Caco-2 (cell line): ENCODE measurements at regions not wholly inside any gene's neighbourhood (a gene's known extent, or its start where the extent isn't known, plus 50 kb on each side); places are given as distances from the start of the nearest gene placed in this dataset.

Experiments
- BruUV-seq: library from RNA; stranded (reverse); fragments of 400-500 nt; replicated peaks from 2 replicates; lab custom pipeline; 2021; lab: Mats Ljungman, UMichigan
- CTCF ChIA-PET: fragments of 300-600 bp; sonication (Branson Sonifier 250); formaldehyde crosslinking; loops from one replicate; lab custom pipeline; 2022; ENCODE audit warnings: antibody characterized with exemption; lab: Charles Lee
- POLR2A ChIA-PET: fragments of 300-600 bp; sonication (Branson Sonifier 250); formaldehyde crosslinking; loops from one replicate; lab custom pipeline; 2022; ENCODE audit warnings: antibody characterized with exemption; lab: Charles Lee
- DNase-seq, 2 experiments: peaks; one replicate each; pipeline versions ENCODE4 v3.0.0 to v3.0.0-alpha.2; 2020 to 2022
- H3K27me3 ChIP-seq: replicated peaks from 2 replicates; pipeline ENCODE4 v1.6.0; 2011; ENCODE audit warnings: low read length; ENCODE audit not compliant: control insufficient read depth, insufficient read depth
- H3K36me3 ChIP-seq: 2 replicates; pipeline ENCODE4 v1.5.1; 2011; ENCODE audit warnings: low read length; ENCODE audit not compliant: control insufficient read depth, insufficient read depth
- H3K4me1 ChIP-seq: fragments of 250-450 bp; sonication (Bioruptor Pico); 2 replicates; pipeline ENCODE4 v1.5.1; 2020; ENCODE audit warnings: mild to moderate bottlenecking
- H3K4me3 ChIP-seq: 2 replicates; pipeline ENCODE4 v1.5.1; 2011; ENCODE audit warnings: low read depth, mild to moderate bottlenecking, control low read depth, low read length
- H3K9me3 ChIP-seq: fragments of 250-450 bp; sonication (Bioruptor Pico); 2 replicates; pipeline ENCODE4 v1.5.1; 2020; ENCODE audit warnings: mild to moderate bottlenecking, moderate library complexity
- H3K27ac Mint-ChIP-seq: one replicate; pipeline ENCODE4 v1.8.0; 2022; ENCODE audit warnings: mixed read lengths; ENCODE audit not compliant: unreplicated experiment
- H3K27me3 Mint-ChIP-seq: one replicate; pipeline ENCODE4 v1.8.0; 2022; ENCODE audit warnings: mixed read lengths; ENCODE audit not compliant: insufficient read depth, unreplicated experiment
- H3K36me3 Mint-ChIP-seq: one replicate; pipeline ENCODE4 v1.8.0; 2022; ENCODE audit warnings: mild to moderate bottlenecking, mixed read lengths; ENCODE audit not compliant: insufficient read depth, unreplicated experiment
- H3K4me1 Mint-ChIP-seq: one replicate; pipeline ENCODE4 v1.8.0; 2022; ENCODE audit warnings: low read depth, mixed read lengths; ENCODE audit not compliant: unreplicated experiment
- H3K4me3 Mint-ChIP-seq: one replicate; pipeline ENCODE4 v1.8.0; 2022; ENCODE audit warnings: mild to moderate bottlenecking, moderate library complexity, mixed read lengths; ENCODE audit not compliant: unreplicated experiment
- H3K9me3 Mint-ChIP-seq: one replicate; pipeline ENCODE4 v1.8.0; 2022; ENCODE audit warnings: mixed read lengths; ENCODE audit not compliant: unreplicated experiment
- CTCF ChIP-seq, 2 experiments: fragments of 200-600 bp in 1 of 2; IDR thresholded peaks; 1 replicate in 1 of 2; 2 replicates in 1 of 2; pipeline versions ENCODE4 v1.5.1 to v1.8.0; 2011 to 2022; ENCODE audit warnings: antibody characterized with exemption in 1 of 2, control low read depth in 1 of 2, inconsistent platforms in 1 of 2, low read depth in 1 of 2, low read length in 1 of 2, mild to moderate bottlenecking in 1 of 2, moderate library complexity in 1 of 2; ENCODE audit not compliant: insufficient read depth in 1 of 2, severe bottlenecking in 1 of 2, unreplicated experiment in 1 of 2
- intact Hi-C: fragments of 100-400 bp; cut with micrococcal nuclease; formaldehyde crosslinking; loops from one replicate; pipeline ENCODE4 v1.10.0; 2022; ENCODE audit not compliant: unreplicated experiment

DNA sequence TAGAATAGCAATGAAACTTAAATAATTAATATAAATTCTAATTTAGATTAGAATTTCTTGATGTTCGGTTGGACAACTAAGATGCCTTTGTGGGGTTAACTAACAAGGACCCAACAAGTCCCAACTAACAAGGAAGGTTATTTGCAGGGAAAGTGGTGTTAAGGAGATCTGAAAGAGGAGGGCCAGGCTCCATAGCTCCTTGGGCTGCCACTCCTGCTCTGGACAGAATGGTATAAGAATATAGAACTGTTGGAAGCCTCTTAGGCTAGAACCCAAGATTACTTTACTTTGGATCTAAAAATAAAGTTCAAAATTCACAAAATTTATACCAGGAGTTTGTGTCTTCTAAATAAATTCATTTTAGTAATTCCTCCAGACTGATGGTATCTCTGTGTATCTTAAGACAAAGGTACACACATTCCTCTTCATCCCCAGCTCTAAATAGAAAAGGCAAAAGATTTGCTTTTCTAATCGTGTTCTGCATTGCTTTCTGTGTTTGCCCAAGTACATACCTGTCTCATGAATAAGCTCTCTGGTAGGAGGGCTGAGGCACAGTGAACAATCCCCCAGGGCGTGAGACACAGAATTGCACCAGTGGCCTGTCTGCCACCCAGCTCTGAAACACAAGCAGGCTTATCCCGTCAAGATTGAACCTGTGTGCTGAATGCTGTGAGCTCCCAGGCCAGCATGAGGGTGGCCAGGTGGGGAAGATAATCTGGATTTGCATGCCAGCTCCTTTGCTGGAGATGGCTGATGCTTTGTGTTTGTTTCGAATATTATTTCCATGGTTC, 176.0 kb downstream of the ACKR3 start:
- DNase-seq = peak; percentile 78 to 85

DNA sequence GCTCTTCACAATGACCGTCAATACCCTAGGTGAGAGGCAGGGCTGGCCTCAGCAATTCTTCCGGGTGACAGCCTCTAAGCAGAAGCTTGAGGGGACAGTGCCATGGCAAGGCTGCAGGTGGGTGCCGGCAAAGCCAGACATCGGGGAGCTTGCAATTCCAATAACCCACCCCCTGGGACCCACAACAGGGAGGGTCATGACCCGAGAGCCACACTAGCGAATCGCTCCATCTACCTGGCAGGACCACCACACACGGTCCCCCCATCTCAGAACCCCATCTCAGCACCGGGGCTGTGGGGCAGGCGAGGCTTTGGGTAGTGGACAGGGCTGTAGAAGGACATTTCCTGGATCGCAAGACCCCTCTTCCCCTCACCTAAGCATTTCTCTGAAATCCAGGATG, 177.2 kb downstream of the ACKR3 start:
- no peaks in the 10 kb centered on the region for H3K9me3 Mint-ChIP-seq
- Histone ChIP-seq H3K4me3 (no peak overlapping the region), H3K4me1 (peaks cover 23% of the 10 kb centered on the region), H3K27me3 (no peaks in the 10 kb centered on the region), H3K36me3 (no peaks in the 10 kb centered on the region), H3K9me3 (no peaks in the 10 kb centered on the region)
- H3K36me3 Mint-ChIP-seq = no peaks in the 10 kb centered on the region
- peaks cover 19% of the 10 kb centered on the region for H3K4me1 Mint-ChIP-seq
- ChIA-PET CTCF (no interaction called here), POLR2A (no interaction called here)
- TF ChIP-seq CTCF (IDR thresholded peaks at IDR 0.05; ENCODE audit: insufficient read depth in 1 of 2, low read depth in 1 of 2, low read length in 1 of 2, severe bottlenecking in 1 of 2, unreplicated experiment in 1 of 2) = no peak
- no peak for DNase-seq
- peak overlapping the region; percentile 88 for H3K27ac Mint-ChIP-seq
- BruUV-seq = no TSS peak
- intact Hi-C loops = no loop called here
- H3K4me3 Mint-ChIP-seq = no peak overlapping the region
- no peaks in the 10 kb centered on the region for H3K27me3 Mint-ChIP-seq

More for the DNA sequence above, 176.0 kb downstream of the ACKR3 start:
- H3K4me3 Mint-ChIP-seq = peak overlapping the region; percentile 15
- H3K27me3 ChIP-seq = no peaks in the 10 kb centered on the region
- H3K27ac Mint-ChIP-seq = peak overlapping the region; percentile 88
- peaks cover 19% of the 10 kb centered on the region for H3K4me1 Mint-ChIP-seq
- H3K4me3 ChIP-seq = no peak overlapping the region
- no peaks in the 10 kb centered on the region for H3K27me3 Mint-ChIP-seq
- BruUV-seq = no TSS peak
- ChIA-PET POLR2A (interaction anchor here (0.7 kb wide), 1 partner anchor 280 kb away, joined by 3 read pairs; no protein-coding TSS in a partner anchor), CTCF (interaction anchor here (1.0 kb wide), 1 partner anchor 32 kb away, joined by 3 read pairs; no protein-coding TSS in a partner anchor)
- intact Hi-C loops = loop anchor here (1.0 kb wide), 1 partner anchor 52 kb away; no protein-coding TSS in a partner anchor
- no peaks in the 10 kb centered on the region for H3K36me3 Mint-ChIP-seq
- H3K4me1 ChIP-seq = peaks cover 23% of the 10 kb centered on the region
- no peaks in the 10 kb centered on the region for H3K9me3 Mint-ChIP-seq
- H3K36me3 ChIP-seq = no peaks in the 10 kb centered on the region
- H3K9me3 ChIP-seq = no peaks in the 10 kb centered on the region
- no peak for TF ChIP-seq CTCF (IDR thresholded peaks at IDR 0.05; ENCODE audit: insufficient read depth in 1 of 2, low read depth in 1 of 2, low read length in 1 of 2, severe bottlenecking in 1 of 2, unreplicated experiment in 1 of 2)

- POLR2A ChIA-PET = no interaction called here
- H3K36me3 ChIP-seq = no peaks in the 10 kb centered on the region
- H3K4me3 ChIP-seq = no peak overlapping the region
- intact Hi-C loops = no loop called here
- DNase-seq = no peak
- CTCF ChIA-PET = no interaction called here
- peaks cover 23% of the 10 kb centered on the region for H3K4me1 ChIP-seq
- Mint-ChIP-seq H3K36me3 (no peaks in the 10 kb centered on the region), H3K4me3 (no peak overlapping the region), H3K27ac (peak overlapping the region; percentile 25), H3K4me1 (peaks cover 19% of the 10 kb centered on the region), H3K27me3 (no peaks in the 10 kb centered on the region), H3K9me3 (no peaks in the 10 kb centered on the region)
- BruUV-seq = no TSS peak
- no peak for TF ChIP-seq CTCF (IDR thresholded peaks at IDR 0.05; ENCODE audit: insufficient read depth in 1 of 2, low read depth in 1 of 2, low read length in 1 of 2, severe bottlenecking in 1 of 2, unreplicated experiment in 1 of 2)
- H3K27me3 ChIP-seq = no peaks in the 10 kb centered on the region
- H3K9me3 ChIP-seq = no peaks in the 10 kb centered on the region
These were observed 177.8 kb downstream of the ACKR3 start for GRCh38 chr2:236747426-236747825.
